ENCODE measurements at regions not wholly inside any gene's neighbourhood (a gene's known extent, or its start where the extent isn't known, plus 50 kb on each side); places are given as distances from the start of the nearest gene placed in this dataset.

- H3K27ac ChIP-seq (ENCODE audit: low read depth, low read length, poor library complexity, severe bottlenecking): no peak overlapping the region
- ChIA-PET POLR2A (interaction anchor here (0.7 to 1.5 kb wide), 2 partner anchors 10 to 16 kb away, joined by 3 to 4 read pairs; no protein-coding TSS in a partner anchor), CTCF (ENCODE audit: unreplicated experiment) (no interaction called here)
- no peak overlapping the region for H3K4me2 ChIP-seq (ENCODE audit: low read length)
- no peaks in the 10 kb centered on the region for H3K9me3 ChIP-seq (ENCODE audit: low read length)
- H4K20me1 ChIP-seq (ENCODE audit: insufficient read depth, low read length): no peaks in the 10 kb centered on the region
- no peaks in the 10 kb centered on the region for H3K36me3 ChIP-seq (ENCODE audit: insufficient read depth, low read length)
- no peaks in the 10 kb centered on the region for H3K4me1 ChIP-seq (ENCODE audit: insufficient read depth, low read length, poor library complexity, severe bottlenecking)
- no peaks in the 10 kb centered on the region for H3K79me2 ChIP-seq (ENCODE audit: insufficient read depth, low read depth, low read length)
- no TSS peak for BruUV-seq (replicated peaks)
- no peak overlapping the region for H3K4me3 ChIP-seq (ENCODE audit: low read depth, low read length, poor library complexity, severe bottlenecking)
- H2AFZ ChIP-seq (ENCODE audit: low read length): no peak overlapping the region
- H3K9me2 ChIP-seq (ENCODE audit: insufficient read depth, low read length): no peaks in the 10 kb centered on the region
- intact Hi-C loops (cut with micrococcal nuclease; ENCODE audit: unreplicated experiment): no loop called here
- TF ChIP-seq CTCF (conservative IDR thresholded peaks at IDR 0.05; ENCODE audit: low read length) (no peak), EZH2phosphoT487 (IDR thresholded peaks at IDR 0.05; ENCODE audit: borderline replicate concordance, low read depth, low read length) (no peak)
- DNase-seq (ENCODE audit: low spot score): no peak
Observed at GRCh38 chr5:158618256-158618655, 481.5 kb downstream of the EBF1 start.

GRCh38 chr5:158616707-158617106 is 483.0 kb downstream of the EBF1 start:
- no peak overlapping the region for H3K27ac ChIP-seq (ENCODE audit: low read depth, low read length, poor library complexity, severe bottlenecking)
- no peak overlapping the region for H3K4me2 ChIP-seq (ENCODE audit: low read length)
- POLR2A ChIA-PET: interaction anchor here (0.5 to 0.6 kb wide), 3 partner anchors 10 to 84 kb away, joined by 3 to 4 read pairs (median 3); no protein-coding TSS in a partner anchor
- H4K20me1 ChIP-seq (ENCODE audit: insufficient read depth, low read length): no peaks in the 10 kb centered on the region
- H3K4me1 ChIP-seq (ENCODE audit: insufficient read depth, low read length, poor library complexity, severe bottlenecking): no peaks in the 10 kb centered on the region
- no peak overlapping the region for H2AFZ ChIP-seq (ENCODE audit: low read length)
- H3K9me2 ChIP-seq (ENCODE audit: insufficient read depth, low read length): no peaks in the 10 kb centered on the region
- intact Hi-C loops (cut with micrococcal nuclease; ENCODE audit: unreplicated experiment): no loop called here
- no peaks in the 10 kb centered on the region for H3K79me2 ChIP-seq (ENCODE audit: insufficient read depth, low read depth, low read length)
- no peak for TF ChIP-seq EZH2phosphoT487 (IDR thresholded peaks at IDR 0.05; ENCODE audit: borderline replicate concordance, low read depth, low read length)
- H3K36me3 ChIP-seq (ENCODE audit: insufficient read depth, low read length): no peaks in the 10 kb centered on the region
- CTCF ChIA-PET (ENCODE audit: unreplicated experiment): no interaction called here
- no TSS peak for BruUV-seq (replicated peaks)
- H3K4me3 ChIP-seq (ENCODE audit: low read depth, low read length, poor library complexity, severe bottlenecking): no peak overlapping the region
- no peak for DNase-seq (ENCODE audit: low spot score)
- H3K9me3 ChIP-seq (ENCODE audit: low read length): no peaks in the 10 kb centered on the region

DNA sequence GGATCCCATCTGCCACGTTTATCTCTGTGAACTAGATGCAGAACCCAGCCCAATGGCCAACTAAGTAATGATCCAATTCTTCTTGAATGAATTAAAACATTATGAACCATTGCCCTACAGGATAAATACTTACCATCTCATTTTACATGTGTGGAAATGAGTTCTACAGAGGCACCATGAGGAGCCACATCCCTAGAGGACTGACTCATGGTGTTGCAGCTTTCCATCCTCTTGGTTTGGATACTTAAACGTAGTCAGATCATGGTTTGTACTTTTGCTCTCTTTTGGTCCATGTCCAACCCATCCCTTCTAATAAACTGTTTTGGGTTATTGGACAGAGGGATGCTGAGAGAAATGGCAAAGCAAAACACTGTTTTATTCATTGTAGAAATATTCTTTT is 484.8 kb downstream of the EBF1 start:
- no peaks in the 10 kb centered on the region for H3K79me2 ChIP-seq (ENCODE audit: insufficient read depth, low read depth, low read length)
- no peak overlapping the region for H3K27ac ChIP-seq (ENCODE audit: low read depth, low read length, poor library complexity, severe bottlenecking)
- no peak overlapping the region; the same call in 1 of the 2 replicates for H2AFZ ChIP-seq (ENCODE audit: low read length)
- BruUV-seq (replicated peaks): no TSS peak
- CTCF ChIA-PET (ENCODE audit: unreplicated experiment): no interaction called here
- H3K4me3 ChIP-seq (ENCODE audit: low read depth, low read length, poor library complexity, severe bottlenecking): no peak overlapping the region
- H3K9me2 ChIP-seq (ENCODE audit: insufficient read depth, low read length): no peaks in the 10 kb centered on the region
- intact Hi-C loops (cut with micrococcal nuclease; ENCODE audit: unreplicated experiment): no loop called here
- no peaks in the 10 kb centered on the region for H3K9me3 ChIP-seq (ENCODE audit: low read length)
- no peaks in the 10 kb centered on the region for H3K4me1 ChIP-seq (ENCODE audit: insufficient read depth, low read length, poor library complexity, severe bottlenecking)
- H3K36me3 ChIP-seq (ENCODE audit: insufficient read depth, low read length): no peaks in the 10 kb centered on the region
- no peaks in the 10 kb centered on the region for H4K20me1 ChIP-seq (ENCODE audit: insufficient read depth, low read length)
- H3K4me2 ChIP-seq (ENCODE audit: low read length): no peak overlapping the region
- TF ChIP-seq EZH2phosphoT487 (IDR thresholded peaks at IDR 0.05; ENCODE audit: borderline replicate concordance, low read depth, low read length): no peak
- TF ChIP-seq CTCF (conservative IDR thresholded peaks at IDR 0.05; ENCODE audit: low read length): no peak
- POLR2A ChIA-PET: interaction anchor here (1.1 kb wide), 1 partner anchor 44 kb away, joined by 3 read pairs; no protein-coding TSS in a partner anchor
- DNase-seq (ENCODE audit: low spot score): no peak
